PC-9 (cell line): ENCODE measurements at regions not wholly inside any gene's neighbourhood (a gene's known extent, or its start where the extent isn't known, plus 50 kb on each side); places are given as distances from the start of the nearest gene placed in this dataset.

Source experiments
- BruUV-seq: library from RNA; stranded (reverse); fragments of 400-500 nt; replicated peaks from 2 replicates; lab custom pipeline; 2021; lab: Mats Ljungman, UMichigan
- CTCF ChIA-PET: fragments of 300-600 bp; sonication (Branson Sonifier 250); formaldehyde crosslinking; loops from one replicate; lab custom pipeline; 2022; ENCODE audit warnings: antibody characterized with exemption; lab: Charles Lee
- POLR2A ChIA-PET: fragments of 300-600 bp; sonication (Branson Sonifier 250); formaldehyde crosslinking; loops from one replicate; lab custom pipeline; 2022; ENCODE audit warnings: antibody characterized with exemption; ENCODE audit not compliant: unreplicated experiment; lab: Charles Lee
- DNase-seq, 2 experiments: peaks; one replicate each; pipeline versions ENCODE4 v3.0.0 to v3.0.0-alpha.2; 2015 to 2022; ENCODE audit warnings: mixed read lengths in 1 of 2
- H2AFZ ChIP-seq: fragments of 200-600 bp; sonication (generic); 2 replicates; pipeline ENCODE4 v1.8.1; 2017; ENCODE audit warnings: antibody characterized with exemption
- H3F3A ChIP-seq: fragments of 200-600 bp; sonication (generic); 2 replicates; pipeline ENCODE4 v1.8.1; 2017; ENCODE audit warnings: antibody characterized with exemption, mild to moderate bottlenecking, low read depth; ENCODE audit not compliant: insufficient read depth
- H3K27ac ChIP-seq: fragments of 200-600 bp; sonication (generic); 2 replicates; pipeline ENCODE4 v1.6.1; 2016; ENCODE audit warnings: mixed run types
- H3K27me3 ChIP-seq: fragments of 200-600 bp; sonication (generic); 2 replicates; pipeline ENCODE4 v1.6.1; 2016; ENCODE audit warnings: low read depth, mixed run types; ENCODE audit not compliant: insufficient read depth
- H3K36me3 ChIP-seq: fragments of 200-600 bp; sonication (generic); 2 replicates; pipeline ENCODE4 v1.6.1; 2016; ENCODE audit warnings: low read depth, mixed run types
- H3K4me1 ChIP-seq: fragments of 200-600 bp; sonication (generic); replicated peaks from 2 replicates; pipeline ENCODE4 v1.6.1; 2016; ENCODE audit warnings: mixed run types; ENCODE audit not compliant: insufficient read depth
- H3K4me2 ChIP-seq: fragments of 200-600 bp; sonication (generic); 2 replicates; pipeline ENCODE4 v1.6.1; 2017; ENCODE audit warnings: mixed run types
- H3K4me3 ChIP-seq: fragments of 200-600 bp; sonication (generic); 2 replicates; pipeline ENCODE4 v1.6.1; 2016; ENCODE audit warnings: mixed run types
- H3K79me2 ChIP-seq: fragments of 200-600 bp; sonication (generic); 2 replicates; pipeline ENCODE4 v1.6.1; 2017; ENCODE audit warnings: low read depth, mixed run types
- H3K9me2 ChIP-seq: fragments of 200-600 bp; sonication (generic); 2 replicates; pipeline ENCODE4 v1.8.1; 2017; ENCODE audit warnings: mild to moderate bottlenecking; ENCODE audit not compliant: insufficient read depth
- H3K9me3 ChIP-seq: fragments of 200-600 bp; sonication (generic); 2 replicates; pipeline ENCODE4 v1.8.1; 2016; ENCODE audit warnings: low read depth; ENCODE audit not compliant: insufficient read depth
- H4K20me1 ChIP-seq: fragments of 200-600 bp; sonication (generic); 2 replicates; pipeline ENCODE4 v1.8.1; 2017; ENCODE audit not compliant: insufficient read depth
- EZH2 ChIP-seq: fragments of 200-600 bp; sonication (generic); IDR thresholded peaks from 2 replicates; pipeline ENCODE4 v1.8.0; 2017; ENCODE audit warnings: antibody characterized with exemption, low read depth
- intact Hi-C: fragments of 100-400 bp; cut with micrococcal nuclease; formaldehyde crosslinking; loops from one replicate; pipeline ENCODE4 v1.10.0; 2022; ENCODE audit not compliant: unreplicated experiment
- TF ChIP-seq, protein P1 (sequence below): fragments of 200-600 bp; sonication (generic); conservative IDR thresholded peaks from 2 replicates; pipeline ENCODE4 v1.6.1; 2017; ENCODE audit warnings: mixed run types, antibody characterized with exemption, mild to moderate bottlenecking, moderate library complexity

DNA sequence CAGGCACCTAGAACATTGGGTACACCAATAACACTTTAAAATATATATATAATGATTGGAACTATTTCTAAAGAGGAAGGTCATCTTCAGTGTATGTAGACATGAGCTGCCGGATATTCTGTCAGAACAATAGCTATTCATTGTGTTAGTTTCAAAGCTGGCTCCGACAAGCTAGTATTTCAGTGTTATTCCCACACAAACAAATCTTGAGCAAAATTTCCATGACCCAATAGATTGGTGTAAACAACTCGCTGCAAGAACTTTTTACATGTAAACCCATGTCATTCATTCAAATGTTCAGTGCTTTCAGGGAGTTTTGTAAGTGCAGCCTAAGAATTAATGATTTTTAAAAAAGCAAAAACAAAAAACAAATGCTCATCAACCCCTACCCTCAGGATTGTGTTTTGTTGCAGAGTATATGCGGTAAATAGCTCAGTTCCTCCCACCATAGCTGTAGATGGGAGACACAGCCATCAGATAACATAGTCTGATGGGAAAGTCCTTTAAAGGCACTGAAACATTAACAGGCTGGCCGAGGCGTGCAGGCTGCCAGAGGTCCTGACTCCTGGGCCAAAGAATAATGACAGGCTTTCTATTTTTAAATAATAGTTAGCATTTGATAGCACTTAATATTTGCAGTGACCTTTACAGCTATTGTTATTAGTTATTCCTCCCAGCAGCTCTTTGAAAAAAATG is 150.3 kb upstream of the ARHGAP5 start:
- ChIA-PET CTCF (no interaction called here), POLR2A (interaction anchor here (0.8 kb wide), 1 partner anchor 11 kb away, joined by 3 read pairs; no protein-coding TSS in a partner anchor)
- Histone ChIP-seq H3K27me3 (no peaks in the 10 kb centered on the region), H3K4me3 (no peak overlapping the region), H3K36me3 (no peaks in the 10 kb centered on the region), H3K27ac (peak overlapping the region; percentile 79), H2AFZ (no peak overlapping the region), H3F3A (peaks cover 27% of the 10 kb centered on the region; the same call in 1 of the 2 replicates), H3K79me2 (no peaks in the 10 kb centered on the region), H4K20me1 (no peaks in the 10 kb centered on the region), H3K4me2 (peak overlapping the region; percentile 59), H3K9me2 (no peaks in the 10 kb centered on the region), H3K9me3 (no peaks in the 10 kb centered on the region), H3K4me1 (peaks cover 27% of the 10 kb centered on the region)
- TF ChIP-seq EZH2, result no peak
- TF ChIP-seq, protein P1, sequence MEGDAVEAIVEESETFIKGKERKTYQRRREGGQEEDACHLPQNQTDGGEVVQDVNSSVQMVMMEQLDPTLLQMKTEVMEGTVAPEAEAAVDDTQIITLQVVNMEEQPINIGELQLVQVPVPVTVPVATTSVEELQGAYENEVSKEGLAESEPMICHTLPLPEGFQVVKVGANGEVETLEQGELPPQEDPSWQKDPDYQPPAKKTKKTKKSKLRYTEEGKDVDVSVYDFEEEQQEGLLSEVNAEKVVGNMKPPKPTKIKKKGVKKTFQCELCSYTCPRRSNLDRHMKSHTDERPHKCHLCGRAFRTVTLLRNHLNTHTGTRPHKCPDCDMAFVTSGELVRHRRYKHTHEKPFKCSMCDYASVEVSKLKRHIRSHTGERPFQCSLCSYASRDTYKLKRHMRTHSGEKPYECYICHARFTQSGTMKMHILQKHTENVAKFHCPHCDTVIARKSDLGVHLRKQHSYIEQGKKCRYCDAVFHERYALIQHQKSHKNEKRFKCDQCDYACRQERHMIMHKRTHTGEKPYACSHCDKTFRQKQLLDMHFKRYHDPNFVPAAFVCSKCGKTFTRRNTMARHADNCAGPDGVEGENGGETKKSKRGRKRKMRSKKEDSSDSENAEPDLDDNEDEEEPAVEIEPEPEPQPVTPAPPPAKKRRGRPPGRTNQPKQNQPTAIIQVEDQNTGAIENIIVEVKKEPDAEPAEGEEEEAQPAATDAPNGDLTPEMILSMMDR, result no peak
- intact Hi-C loops, result no loop called here
- no TSS peak for BruUV-seq
- DNase-seq, result no peak

DNA sequence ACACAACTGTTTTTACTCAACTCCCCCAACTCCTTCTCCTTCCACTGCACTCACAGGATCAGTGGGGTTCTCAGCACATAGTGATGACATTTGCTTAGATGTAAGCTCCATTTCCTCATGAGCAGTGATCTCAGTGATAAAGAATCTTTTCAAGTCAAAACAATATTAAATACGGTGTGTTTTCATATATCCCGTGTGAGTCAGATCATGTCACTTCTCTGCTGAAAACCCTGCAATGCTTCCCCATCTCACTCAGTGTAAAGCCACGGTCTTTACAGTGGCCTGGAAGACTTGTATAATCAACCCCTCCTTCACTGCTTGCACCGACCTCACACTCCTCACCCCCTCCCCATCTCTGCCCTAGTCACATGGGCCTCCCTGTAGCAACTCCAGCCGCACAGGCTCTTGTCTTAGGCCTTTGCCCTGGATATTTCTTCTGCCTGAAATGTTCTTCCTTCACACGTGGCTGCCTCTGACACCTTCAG is 149.7 kb upstream of the ARHGAP5 start:
- Histone ChIP-seq H3K9me2 (no peaks in the 10 kb centered on the region), H2AFZ (no peak overlapping the region), H3K4me2 (peak overlapping the region; percentile 59), H3K36me3 (no peaks in the 10 kb centered on the region), H3K27me3 (no peaks in the 10 kb centered on the region), H3K27ac (peak overlapping the region; percentile 79), H3F3A (peaks cover 27% of the 10 kb centered on the region; the same call in 1 of the 2 replicates), H3K4me1 (peaks cover 27% of the 10 kb centered on the region), H4K20me1 (no peaks in the 10 kb centered on the region), H3K4me3 (peak overlapping the region; percentile 12; the same call in 1 of the 2 replicates), H3K79me2 (no peaks in the 10 kb centered on the region), H3K9me3 (no peaks in the 10 kb centered on the region)
- ChIA-PET CTCF (no interaction called here), POLR2A (interaction anchor here (0.7 to 0.8 kb wide), 2 partner anchors 11 to 545 kb away, joined by 3 read pairs; no protein-coding TSS in a partner anchor)
- intact Hi-C loops, result no loop called here
- peak; percentile 20 to 86 for DNase-seq
- no TSS peak for BruUV-seq
- no peak for TF ChIP-seq EZH2

DNA sequence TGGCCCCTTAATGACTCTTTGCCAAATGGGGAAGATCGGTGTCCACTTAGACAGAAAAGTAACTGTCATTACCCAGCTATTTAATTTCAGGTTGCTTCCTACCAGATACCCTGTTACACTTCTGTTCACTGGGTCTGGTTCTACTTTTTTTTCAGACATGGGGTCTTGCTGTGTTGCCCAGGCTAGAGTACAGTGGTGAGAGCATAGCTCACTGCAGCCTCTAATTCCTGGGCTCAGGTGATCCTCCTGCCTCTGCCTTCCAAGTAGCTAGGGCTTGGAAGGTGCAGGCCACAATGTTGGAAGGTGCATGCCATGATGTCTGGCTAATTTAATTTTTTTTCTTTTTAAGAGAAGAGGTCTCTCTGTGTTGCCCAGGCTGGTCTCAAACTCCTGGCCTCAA is 147.0 kb upstream of the ARHGAP5 start:
- Histone ChIP-seq H3K36me3 (no peaks in the 10 kb centered on the region), H3K27me3 (no peaks in the 10 kb centered on the region), H4K20me1 (no peaks in the 10 kb centered on the region), H3K27ac (peak overlapping the region; percentile 41), H3K9me2 (no peaks in the 10 kb centered on the region), H2AFZ (no peak overlapping the region), H3K4me3 (no peak overlapping the region), H3F3A (peaks cover 27% of the 10 kb centered on the region; the same call in 1 of the 2 replicates), H3K4me1 (peaks cover 27% of the 10 kb centered on the region), H3K9me3 (no peaks in the 10 kb centered on the region), H3K79me2 (no peaks in the 10 kb centered on the region), H3K4me2 (no peak overlapping the region)
- no peak for TF ChIP-seq EZH2
- TF ChIP-seq, protein P1, result no peak
- no peak for DNase-seq
- ChIA-PET CTCF (no interaction called here), POLR2A (no interaction called here)
- no TSS peak for BruUV-seq
- intact Hi-C loops, result loop anchor here (10.0 kb wide), 1 partner anchor 635 kb away; no protein-coding TSS in a partner anchor
